ENCODE measurements at regions not wholly inside any gene's neighbourhood (a gene's known extent, or its start where the extent isn't known, plus 50 kb on each side); places are given as distances from the start of the nearest gene placed in this dataset.

DNA sequence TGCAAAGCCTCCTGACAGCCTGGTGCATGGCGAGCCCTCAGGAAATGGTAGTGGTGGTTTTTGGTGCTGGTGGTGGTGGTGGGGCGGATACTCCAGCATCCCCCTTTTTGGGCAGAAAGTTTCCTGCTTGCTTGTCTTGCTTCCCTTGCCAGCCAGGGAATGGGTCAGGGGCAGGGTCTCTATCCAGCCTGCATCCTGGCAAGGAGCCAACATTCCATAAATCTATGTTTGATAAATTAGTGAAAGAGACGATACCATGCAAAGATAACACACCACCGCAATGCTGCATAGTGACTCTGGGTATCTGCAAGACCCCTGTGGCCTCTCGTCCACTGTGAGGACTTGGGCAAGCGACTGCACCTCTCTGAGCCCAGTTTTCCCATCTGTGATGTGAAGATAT, 246.2 kb downstream of the LRFN2 start:
- no peak overlapping the region for H3K27ac Mint-ChIP-seq (ENCODE audit: unreplicated experiment)
- peaks cover 35% of the 10 kb centered on the region for H3K4me1 Mint-ChIP-seq (ENCODE audit: low read depth, unreplicated experiment)
- peaks cover 7% of the 10 kb centered on the region for H3K27me3 Mint-ChIP-seq (ENCODE audit: unreplicated experiment)
- no peak overlapping the region for H3K4me3 Mint-ChIP-seq (ENCODE audit: unreplicated experiment)
- H3K9me3 Mint-ChIP-seq (ENCODE audit: unreplicated experiment): peaks cover 4% of the 10 kb centered on the region
- H3K36me3 Mint-ChIP-seq (ENCODE audit: unreplicated experiment): no peaks in the 10 kb centered on the region
- no peak for DNase-seq
- TF ChIP-seq, protein P1, sequence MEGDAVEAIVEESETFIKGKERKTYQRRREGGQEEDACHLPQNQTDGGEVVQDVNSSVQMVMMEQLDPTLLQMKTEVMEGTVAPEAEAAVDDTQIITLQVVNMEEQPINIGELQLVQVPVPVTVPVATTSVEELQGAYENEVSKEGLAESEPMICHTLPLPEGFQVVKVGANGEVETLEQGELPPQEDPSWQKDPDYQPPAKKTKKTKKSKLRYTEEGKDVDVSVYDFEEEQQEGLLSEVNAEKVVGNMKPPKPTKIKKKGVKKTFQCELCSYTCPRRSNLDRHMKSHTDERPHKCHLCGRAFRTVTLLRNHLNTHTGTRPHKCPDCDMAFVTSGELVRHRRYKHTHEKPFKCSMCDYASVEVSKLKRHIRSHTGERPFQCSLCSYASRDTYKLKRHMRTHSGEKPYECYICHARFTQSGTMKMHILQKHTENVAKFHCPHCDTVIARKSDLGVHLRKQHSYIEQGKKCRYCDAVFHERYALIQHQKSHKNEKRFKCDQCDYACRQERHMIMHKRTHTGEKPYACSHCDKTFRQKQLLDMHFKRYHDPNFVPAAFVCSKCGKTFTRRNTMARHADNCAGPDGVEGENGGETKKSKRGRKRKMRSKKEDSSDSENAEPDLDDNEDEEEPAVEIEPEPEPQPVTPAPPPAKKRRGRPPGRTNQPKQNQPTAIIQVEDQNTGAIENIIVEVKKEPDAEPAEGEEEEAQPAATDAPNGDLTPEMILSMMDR (IDR thresholded peaks at IDR 0.05; ENCODE audit: partially characterized antibody, unreplicated experiment): no peak

DNA sequence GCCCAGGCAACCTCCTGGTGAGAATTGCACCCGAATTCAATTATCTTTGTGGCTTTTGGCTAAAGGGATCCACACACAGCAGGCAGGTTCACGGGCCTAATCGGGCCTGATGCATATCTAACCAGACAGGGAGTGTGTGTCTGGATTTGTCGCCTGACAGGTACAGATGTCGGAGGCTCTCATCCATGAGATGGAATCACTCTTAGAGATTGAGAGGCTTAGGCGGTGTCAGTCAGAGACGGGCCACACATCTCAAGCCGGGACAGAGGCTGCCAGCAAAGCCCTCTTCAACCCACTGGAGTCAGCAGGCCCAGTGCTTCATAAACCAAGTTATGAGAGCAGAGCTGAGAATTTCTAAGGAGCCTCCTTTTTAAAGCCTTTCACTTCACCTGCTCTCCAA, 247.0 kb downstream of the LRFN2 start:
- DNase-seq: no peak
- Mint-ChIP-seq H3K27me3 (ENCODE audit: unreplicated experiment) (peaks cover 7% of the 10 kb centered on the region), H3K4me1 (ENCODE audit: low read depth, unreplicated experiment) (peaks cover 35% of the 10 kb centered on the region), H3K36me3 (ENCODE audit: unreplicated experiment) (no peaks in the 10 kb centered on the region), H3K27ac (ENCODE audit: unreplicated experiment) (no peak overlapping the region), H3K9me3 (ENCODE audit: unreplicated experiment) (peaks cover 4% of the 10 kb centered on the region), H3K4me3 (ENCODE audit: unreplicated experiment) (no peak overlapping the region)
- TF ChIP-seq, protein P1 (IDR thresholded peaks at IDR 0.05; ENCODE audit: partially characterized antibody, unreplicated experiment): no peak

DNA sequence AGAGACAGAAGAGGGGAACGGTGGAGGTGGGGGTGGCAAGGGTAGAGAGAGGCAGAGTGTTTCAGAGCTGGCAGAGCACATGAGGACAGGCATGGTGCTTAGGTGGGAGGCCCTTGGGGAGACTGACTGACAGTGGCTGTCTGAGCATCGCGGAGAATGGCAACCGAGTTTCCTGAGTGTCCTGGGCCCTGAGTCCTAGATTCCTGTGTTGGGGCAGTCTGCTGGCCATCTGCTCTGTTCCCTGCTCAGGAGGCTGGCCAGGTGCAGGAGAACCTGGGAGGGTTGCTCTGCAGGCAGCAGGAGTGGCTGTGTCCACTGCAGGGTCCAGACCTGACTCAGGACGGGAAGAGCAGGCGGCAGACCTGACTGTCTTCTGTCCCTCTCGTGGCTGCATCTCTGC, 248.9 kb downstream of the LRFN2 start:
- Mint-ChIP-seq H3K4me1 (ENCODE audit: low read depth, unreplicated experiment) (peaks cover 29% of the 10 kb centered on the region), H3K36me3 (ENCODE audit: unreplicated experiment) (peaks cover 4% of the 10 kb centered on the region), H3K27me3 (ENCODE audit: unreplicated experiment) (peaks cover 7% of the 10 kb centered on the region), H3K4me3 (ENCODE audit: unreplicated experiment) (no peak overlapping the region), H3K9me3 (ENCODE audit: unreplicated experiment) (peaks cover 4% of the 10 kb centered on the region), H3K27ac (ENCODE audit: unreplicated experiment) (no peak overlapping the region)
- TF ChIP-seq, protein P1 (IDR thresholded peaks at IDR 0.05; ENCODE audit: partially characterized antibody, unreplicated experiment): no peak
- DNase-seq: no peak

DNA sequence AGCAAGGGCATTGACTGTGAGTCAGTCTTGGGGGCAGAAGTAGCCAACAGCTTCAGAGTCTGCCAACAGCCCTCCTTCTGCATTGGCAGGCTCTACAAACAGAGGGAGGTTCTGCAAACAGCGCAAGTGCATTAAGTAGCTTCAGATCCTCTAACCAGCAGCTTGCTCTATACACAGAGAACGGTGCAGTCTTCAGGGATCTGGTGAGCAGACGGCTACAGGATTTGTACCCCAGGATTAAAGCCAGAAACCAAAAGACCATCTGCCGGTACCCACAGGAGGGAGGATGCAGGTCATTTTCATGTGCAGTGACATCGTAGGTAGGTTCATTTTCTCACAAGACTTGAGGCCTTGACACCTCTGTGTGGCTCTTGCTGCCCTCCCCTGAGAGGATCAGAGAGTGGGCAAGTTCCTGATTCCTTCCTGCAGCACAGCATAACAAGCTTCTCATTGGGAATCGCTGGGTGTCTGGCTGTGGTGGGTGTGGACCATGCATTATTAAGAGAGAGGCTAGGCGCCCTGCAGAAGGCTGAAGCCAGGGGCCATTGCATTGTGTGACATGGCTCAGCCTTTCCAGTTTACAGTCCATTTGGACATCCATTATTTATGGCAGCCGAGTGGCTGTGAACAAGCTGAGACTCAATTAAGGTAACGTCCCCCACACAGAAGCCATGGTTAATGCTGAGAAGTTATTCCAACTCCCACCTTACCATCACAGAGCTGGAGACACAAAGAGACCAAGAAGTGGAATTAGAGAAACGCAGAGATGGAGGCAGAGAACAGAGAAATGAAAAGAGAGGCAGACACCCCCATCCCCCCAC, 250.0 kb downstream of the LRFN2 start:
- TF ChIP-seq, protein P1 (IDR thresholded peaks at IDR 0.05; ENCODE audit: partially characterized antibody, unreplicated experiment): no peak
- Mint-ChIP-seq H3K36me3 (ENCODE audit: unreplicated experiment) (peaks cover 4% of the 10 kb centered on the region), H3K9me3 (ENCODE audit: unreplicated experiment) (peaks cover 2% of the 10 kb centered on the region), H3K4me3 (ENCODE audit: unreplicated experiment) (no peak overlapping the region), H3K27me3 (ENCODE audit: unreplicated experiment) (peaks cover 9% of the 10 kb centered on the region), H3K4me1 (ENCODE audit: low read depth, unreplicated experiment) (peaks cover 24% of the 10 kb centered on the region), H3K27ac (ENCODE audit: unreplicated experiment) (peak overlapping the region; percentile 80)
- DNase-seq: no peak

DNA sequence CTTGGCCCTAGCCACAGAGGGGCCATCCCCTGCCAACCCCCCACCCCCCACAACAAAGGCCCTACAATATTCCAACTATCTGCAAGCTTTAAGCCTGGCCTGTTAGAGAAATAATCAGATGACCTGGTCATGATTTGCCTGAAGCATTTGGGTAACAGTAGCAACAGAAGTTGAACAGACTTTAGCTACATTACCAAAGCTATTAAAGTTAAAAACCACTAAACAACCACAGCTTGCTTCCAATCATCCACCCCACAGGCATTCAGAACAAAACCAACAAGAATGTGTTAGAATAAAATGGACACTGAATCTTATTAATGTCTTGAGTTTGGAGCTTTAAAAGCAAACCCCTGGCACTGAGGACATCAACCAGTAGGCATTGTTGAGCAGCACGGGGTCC, 250.9 kb downstream of the LRFN2 start:
- H3K36me3 Mint-ChIP-seq (ENCODE audit: unreplicated experiment): peaks cover 4% of the 10 kb centered on the region
- DNase-seq: no peak
- H3K27me3 Mint-ChIP-seq (ENCODE audit: unreplicated experiment): peaks cover 9% of the 10 kb centered on the region
- no peak overlapping the region for H3K27ac Mint-ChIP-seq (ENCODE audit: unreplicated experiment)
- peaks cover 15% of the 10 kb centered on the region for H3K4me1 Mint-ChIP-seq (ENCODE audit: low read depth, unreplicated experiment)
- H3K4me3 Mint-ChIP-seq (ENCODE audit: unreplicated experiment): no peak overlapping the region
- peaks cover 2% of the 10 kb centered on the region for H3K9me3 Mint-ChIP-seq (ENCODE audit: unreplicated experiment)
- TF ChIP-seq, protein P1 (IDR thresholded peaks at IDR 0.05; ENCODE audit: partially characterized antibody, unreplicated experiment): no peak
